Thyroid gland (tissue), 4 donors: ENCODE measurements at regions not wholly inside any gene's neighbourhood (a gene's known extent, or its start where the extent isn't known, plus 50 kb on each side); places are given as distances from the start of the nearest gene placed in this dataset.

Experiments used
- DNase-seq, 2 donors: peaks; one replicate each; pipeline ENCODE4 v3.0.0-alpha.2; 2019
- H3K27ac ChIP-seq, 3 donors: fragments of 200-600 bp; sonication (generic); 1 replicate in 2 of 3; 2 replicates in 1 of 3; pipeline ENCODE4 v1.5.1; 2016 to 2019; ENCODE audit warnings: mild to moderate bottlenecking in 1 of 3, moderate library complexity in 1 of 3
- H3K27me3 ChIP-seq: fragments of 200-600 bp; sonication (generic); one replicate; pipeline ENCODE4 v1.5.1; 2019
- H3K36me3 ChIP-seq, 2 donors: fragments of 200-600 bp; sonication (generic); one replicate each; pipeline ENCODE4 v1.5.1; 2016 to 2019
- H3K4me1 ChIP-seq, 2 donors: fragments of 200-600 bp; sonication (generic); one replicate each; pipeline ENCODE4 v1.5.1; 2017 to 2019
- H3K4me3 ChIP-seq, 3 donors: fragments of 200-600 bp; sonication (generic); replicated peaks in 1 of 3; 1 replicate in 2 of 3; 2 replicates in 1 of 3; pipeline ENCODE4 v1.5.1; 2016; ENCODE audit warnings: mild to moderate bottlenecking in 1 of 3
- H3K9me3 ChIP-seq: fragments of 200-600 bp; sonication (generic); one replicate; pipeline ENCODE4 v1.5.1; 2017
- POLR2A ChIP-seq, 2 donors: fragments of 450-650 bp; IDR thresholded peaks; one replicate each; pipeline ENCODE4 v1.6.1; 2017; ENCODE audit warnings: antibody characterized with exemption in 2 of 2, mild to moderate bottlenecking in 2 of 2, moderate library complexity in 1 of 2
- WGBS, 2 donors: methylation state at CpG; one replicate each; pipeline ENCODE4 v1.1.5; 2017; 5-methylcytosine and 5-hydroxymethylcytosine counted together
- intact Hi-C: fragments of 100-400 bp; cut with DNase I; formaldehyde crosslinking; loops from one replicate; pipeline ENCODE4 v1.15.1; 2023
- TF ChIP-seq, protein P1 (sequence below), 6 experiments: fragments of 200-600 bp in 3 of 6; fragments of 450-650 bp in 3 of 6; sonication (generic) in 3 of 6; IDR thresholded peaks; one replicate each; pipeline ENCODE4 v1.5.1; 2016 to 2019; ENCODE audit warnings: antibody characterized with exemption in 6 of 6, mild to moderate bottlenecking in 2 of 6, inconsistent platforms in 1 of 6, moderate library complexity in 1 of 6

DNA sequence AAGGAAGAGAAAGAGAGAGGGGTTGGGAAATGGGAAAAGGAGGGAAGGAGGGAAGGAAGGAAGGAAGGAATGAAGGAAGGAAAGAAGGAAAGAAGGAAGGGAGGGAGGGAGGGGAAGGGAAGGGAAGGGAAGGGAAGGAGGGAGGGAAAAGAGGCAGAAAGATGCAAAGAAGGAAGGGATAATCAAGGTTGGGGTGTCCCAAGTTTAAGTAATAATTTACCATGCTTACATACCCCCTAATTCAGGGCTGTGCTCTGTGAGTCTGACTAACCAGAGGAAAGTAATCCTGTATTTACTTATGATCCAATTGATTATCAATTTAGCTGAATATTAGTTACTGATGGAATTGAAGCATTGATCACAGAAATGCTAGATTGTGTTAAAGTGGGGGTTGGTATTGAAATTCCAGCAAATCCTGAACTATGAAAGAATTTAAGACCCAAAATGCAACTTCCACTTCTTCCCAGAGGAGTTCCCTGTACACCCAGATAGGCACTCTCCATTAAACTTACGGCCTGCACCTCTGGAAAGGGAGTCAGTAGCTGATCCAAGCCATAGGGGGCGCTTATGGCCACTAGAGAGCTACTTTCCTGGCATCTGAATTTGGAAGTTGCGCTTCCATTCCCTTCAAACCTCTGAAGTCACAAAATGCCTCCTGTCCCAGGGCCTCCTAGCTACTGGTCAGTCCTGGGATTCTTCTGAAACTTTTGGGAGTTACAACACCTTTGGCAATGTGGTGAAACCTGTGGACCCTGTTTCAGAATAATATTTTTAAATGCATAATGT, 162.7 kb upstream of the PWP1 start:
- H3K27ac ChIP-seq, result peak overlapping the region; percentile 85 to 97 (median 87)
- DNase-seq, result peak in 1 of 2 donors; percentile 19
- H3K36me3 ChIP-seq, result no peaks in the 10 kb centered on the region
- intact Hi-C loops, result no loop called here
- no peaks in the 10 kb centered on the region for H3K9me3 ChIP-seq
- H3K4me3 ChIP-seq, result no peak overlapping the region
- peaks cover 33 to 74% of the 10 kb centered on the region in 2 donors for H3K4me1 ChIP-seq
- 67 to 85% methylated on average over 3 of the region's 3 CpGs for WGBS, 2 donors
- no peak for TF ChIP-seq POLR2A (IDR thresholded peaks at IDR 0.05)
- TF ChIP-seq, protein P1, sequence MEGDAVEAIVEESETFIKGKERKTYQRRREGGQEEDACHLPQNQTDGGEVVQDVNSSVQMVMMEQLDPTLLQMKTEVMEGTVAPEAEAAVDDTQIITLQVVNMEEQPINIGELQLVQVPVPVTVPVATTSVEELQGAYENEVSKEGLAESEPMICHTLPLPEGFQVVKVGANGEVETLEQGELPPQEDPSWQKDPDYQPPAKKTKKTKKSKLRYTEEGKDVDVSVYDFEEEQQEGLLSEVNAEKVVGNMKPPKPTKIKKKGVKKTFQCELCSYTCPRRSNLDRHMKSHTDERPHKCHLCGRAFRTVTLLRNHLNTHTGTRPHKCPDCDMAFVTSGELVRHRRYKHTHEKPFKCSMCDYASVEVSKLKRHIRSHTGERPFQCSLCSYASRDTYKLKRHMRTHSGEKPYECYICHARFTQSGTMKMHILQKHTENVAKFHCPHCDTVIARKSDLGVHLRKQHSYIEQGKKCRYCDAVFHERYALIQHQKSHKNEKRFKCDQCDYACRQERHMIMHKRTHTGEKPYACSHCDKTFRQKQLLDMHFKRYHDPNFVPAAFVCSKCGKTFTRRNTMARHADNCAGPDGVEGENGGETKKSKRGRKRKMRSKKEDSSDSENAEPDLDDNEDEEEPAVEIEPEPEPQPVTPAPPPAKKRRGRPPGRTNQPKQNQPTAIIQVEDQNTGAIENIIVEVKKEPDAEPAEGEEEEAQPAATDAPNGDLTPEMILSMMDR (IDR thresholded peaks at IDR 0.05), result peak in 3 of 6 experiments; percentile 4 to 23 (median 13)
- no peaks in the 10 kb centered on the region for H3K27me3 ChIP-seq

DNA sequence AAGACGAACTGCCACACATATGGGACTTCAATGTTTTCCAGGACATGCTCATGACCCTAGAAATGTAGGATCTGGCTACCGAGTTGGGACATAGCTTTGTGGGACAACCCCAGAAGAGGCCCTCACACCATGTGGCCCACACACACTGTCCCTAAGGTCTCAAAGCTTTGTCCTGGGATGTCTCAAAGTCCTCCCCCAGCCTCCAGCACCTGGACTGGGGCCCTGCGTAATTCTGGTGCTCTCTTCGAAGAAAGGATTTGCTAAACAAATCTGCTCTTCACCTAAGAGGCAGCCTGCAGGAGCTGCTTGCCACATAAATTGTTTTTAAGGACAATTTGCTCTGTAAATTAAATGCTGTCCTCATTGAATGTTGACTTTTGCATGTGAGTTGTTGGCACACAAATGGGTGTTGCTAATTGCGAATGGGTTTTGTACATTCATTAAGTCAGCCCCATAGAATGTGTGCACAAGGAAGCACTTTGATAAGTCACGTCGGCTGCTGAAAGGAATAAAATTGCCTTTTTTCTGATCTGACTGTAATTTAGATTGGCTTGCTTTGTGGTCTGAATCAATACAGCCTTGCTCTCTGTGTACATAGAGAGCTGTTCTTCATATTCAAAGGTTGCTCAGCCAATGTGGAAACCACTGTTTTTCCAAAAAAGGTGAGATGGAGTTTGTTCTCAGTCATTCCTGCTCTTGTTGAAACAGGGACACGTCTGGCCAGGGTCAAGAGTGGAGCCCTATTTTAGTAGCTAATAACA, 161.6 kb upstream of the PWP1 start:
- Histone ChIP-seq H3K9me3 (no peaks in the 10 kb centered on the region), H3K36me3 (no peaks in the 10 kb centered on the region), H3K4me1 (peaks cover 33 to 72% of the 10 kb centered on the region in 2 donors), H3K4me3 (no peak overlapping the region), H3K27ac (peak overlapping the region; percentile 85 to 97 (median 87)), H3K27me3 (no peaks in the 10 kb centered on the region)
- WGBS, 2 donors, result 50 to 52% methylated on average over 8 of the region's 8 CpGs
- TF ChIP-seq, protein P1 (IDR thresholded peaks at IDR 0.05), result no peak
- peak in 1 of 2 donors; percentile 8 for TF ChIP-seq POLR2A (IDR thresholded peaks at IDR 0.05)
- DNase-seq, result peak; percentile 21 to 45
- intact Hi-C loops, result no loop called here

DNA sequence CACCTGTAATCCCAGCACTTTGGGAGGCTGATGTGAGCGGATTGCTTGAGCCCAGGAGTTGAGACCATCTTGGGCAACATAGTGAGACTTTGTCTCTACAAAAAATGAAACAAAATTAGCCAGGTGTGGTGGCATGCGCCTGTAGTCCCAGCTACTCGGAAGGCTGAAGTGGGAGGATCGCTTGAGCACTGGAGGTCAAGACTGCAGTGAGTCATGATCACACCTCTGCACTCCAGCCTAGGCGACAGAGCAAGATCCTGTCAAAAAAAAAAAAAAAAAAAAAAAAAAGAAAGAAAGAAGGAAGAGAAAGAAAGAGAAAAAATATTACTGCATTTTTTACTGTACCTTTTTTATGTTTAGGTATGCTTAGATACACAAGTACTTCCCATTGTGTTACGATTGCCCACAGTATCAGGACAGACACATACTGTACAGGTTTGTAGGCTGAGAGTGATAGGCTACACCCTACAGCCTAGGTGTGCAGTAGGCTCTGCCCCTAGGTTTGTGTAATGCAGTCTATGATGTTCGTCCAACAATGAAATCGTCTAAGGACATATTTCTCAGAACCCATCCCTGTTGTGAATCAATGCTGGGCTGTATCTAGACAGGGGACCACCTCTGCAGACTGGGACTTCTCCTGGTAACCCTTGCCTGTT, 160.4 kb upstream of the PWP1 start:
- peak in 1 of 2 donors; percentile 12 for DNase-seq
- 90 to 91% methylated on average over 8 of the region's 8 CpGs for WGBS, 2 donors

GRCh38 chr12:107525719-107526554, 159.7 kb upstream of the PWP1 start:
- no peak for DNase-seq
- Histone ChIP-seq H3K9me3 (no peaks in the 10 kb centered on the region), H3K27ac (peak overlapping the region in 2 of 3 donors; percentile 85 to 97), H3K4me3 (no peak overlapping the region), H3K4me1 (peaks cover 25 to 54% of the 10 kb centered on the region in 2 donors), H3K36me3 (no peaks in the 10 kb centered on the region), H3K27me3 (no peaks in the 10 kb centered on the region)
- intact Hi-C loops, result no loop called here
- TF ChIP-seq, protein P1 (IDR thresholded peaks at IDR 0.05), result no peak
- TF ChIP-seq POLR2A (IDR thresholded peaks at IDR 0.05), result no peak
- 72 to 78% methylated on average over 8 of the region's 8 CpGs for WGBS, 2 donors

More for the DNA sequence above, 160.4 kb upstream of the PWP1 start:
- no peak overlapping the region for H3K4me3 ChIP-seq
- no peaks in the 10 kb centered on the region for H3K9me3 ChIP-seq
- no peak for TF ChIP-seq POLR2A (IDR thresholded peaks at IDR 0.05)
- TF ChIP-seq, protein P1 (IDR thresholded peaks at IDR 0.05), result no peak
- H3K4me1 ChIP-seq, result peaks cover 29 to 60% of the 10 kb centered on the region in 2 donors
- intact Hi-C loops, result no loop called here
- H3K27me3 ChIP-seq, result no peaks in the 10 kb centered on the region
- H3K36me3 ChIP-seq, result no peaks in the 10 kb centered on the region
- H3K27ac ChIP-seq, result peak overlapping the region; percentile 85 to 97 (median 87)
